HEK293 (cell line): ENCODE measurements at regions not wholly inside any gene's neighbourhood (a gene's known extent, or its start where the extent isn't known, plus 50 kb on each side); places are given as distances from the start of the nearest gene placed in this dataset.

Experiments used
- CTCF ChIA-PET: fragments of 350-600 bp; formaldehyde crosslinking; extraction: SDS; loops from one replicate; lab custom pipeline; 2021; ENCODE audit warnings: antibody characterized with exemption; lab: Yijun Ruan, JAX
- POLR2A ChIA-PET: fragments of 300-600 bp; formaldehyde crosslinking; extraction: SDS; loops from one replicate; lab custom pipeline; 2020; ENCODE audit warnings: antibody characterized with exemption, inconsistent platforms; lab: Yijun Ruan, JAX
- H3K27ac ChIP-seq: fragments of 200-500 bp; sonication (Bioruptor generic); 2 replicates; pipeline ENCODE4 v1.5.1; 2014; ENCODE audit warnings: low read depth, low read length, control low read depth, inconsistent platforms; ENCODE audit errors: extremely low read depth
- H3K36me3 ChIP-seq, 2 experiments: fragments of 200-500 bp in 1 of 2; sonication (Bioruptor generic) in 1 of 2; 1 replicate in 1 of 2; 2 replicates in 1 of 2; pipeline ENCODE4 v1.5.1; 2014 to 2017; ENCODE audit warnings: inconsistent platforms in 2 of 2, low read length in 2 of 2; ENCODE audit not compliant: control insufficient read depth in 2 of 2, insufficient read depth in 1 of 2
- H3K4me1 ChIP-seq: fragments of 200-500 bp; sonication (Bioruptor generic); 2 replicates; pipeline ENCODE4 v1.5.1; 2014; ENCODE audit warnings: mild to moderate bottlenecking, low read length, inconsistent platforms; ENCODE audit not compliant: control insufficient read depth, insufficient read depth
- H3K4me3 ChIP-seq: 2 replicates; pipeline ENCODE4 v1.5.1; 2011; ENCODE audit warnings: low read depth, mild to moderate bottlenecking, control low read depth, low read length, moderate library complexity
- H3K9me3 ChIP-seq: fragments of 200-500 bp; sonication (Bioruptor generic); 2 replicates; pipeline ENCODE4 v1.5.1; 2014; ENCODE audit warnings: low read depth, low read length, inconsistent platforms; ENCODE audit not compliant: control insufficient read depth, insufficient read depth
- BCL11A ChIP-seq: fragments of 450-650 bp; formaldehyde crosslinking; IDR thresholded peaks from 2 replicates; pipeline ENCODE4 v1.5.1; 2016; ENCODE audit warnings: low read depth, missing biosample characterization, missing genetic modification characterization
- GLIS2 ChIP-seq: fragments of 450-650 bp; formaldehyde crosslinking; IDR thresholded peaks from 2 replicates; pipeline ENCODE4 v1.5.1; 2016; ENCODE audit warnings: missing biosample characterization, missing genetic modification characterization
- KLF16 ChIP-seq: fragments of 450-650 bp; formaldehyde crosslinking; IDR thresholded peaks from 2 replicates; pipeline ENCODE4 v1.5.1; 2017; ENCODE audit warnings: missing biosample characterization, missing genetic modification characterization
- OSR2 ChIP-seq: fragments of 450-650 bp; formaldehyde crosslinking; IDR thresholded peaks from 2 replicates; pipeline ENCODE4 v1.5.1; 2016; ENCODE audit warnings: missing biosample characterization, missing genetic modification characterization
- TRIM28 ChIP-seq: IDR thresholded peaks from 2 replicates; pipeline ENCODE4 v1.6.1; 2011; ENCODE audit warnings: low read length, control low read depth, borderline replicate concordance
- ZFHX2 ChIP-seq: fragments of 450-650 bp; formaldehyde crosslinking; conservative IDR thresholded peaks from 2 replicates; pipeline ENCODE4 v1.5.1; 2016; ENCODE audit warnings: missing biosample characterization, missing genetic modification characterization
- ZFP41 ChIP-seq: fragments of 450-650 bp; formaldehyde crosslinking; IDR thresholded peaks from 2 replicates; pipeline ENCODE4 v1.5.1; 2016; ENCODE audit warnings: missing biosample characterization, missing genetic modification characterization, borderline replicate concordance
- ZNF211 ChIP-seq: fragments of 450-650 bp; formaldehyde crosslinking; IDR thresholded peaks from 2 replicates; pipeline ENCODE4 v1.5.1; 2016; ENCODE audit warnings: low read depth, missing biosample characterization, missing genetic modification characterization
- ZNF239 ChIP-seq: fragments of 450-650 bp; formaldehyde crosslinking; IDR thresholded peaks from 2 replicates; pipeline ENCODE4 v1.5.1; 2016; ENCODE audit warnings: missing biosample characterization, missing genetic modification characterization
- ZNF24 ChIP-seq: fragments of 450-650 bp; formaldehyde crosslinking; IDR thresholded peaks from 2 replicates; pipeline ENCODE4 v1.5.1; 2016; ENCODE audit warnings: missing biosample characterization, missing genetic modification characterization
- ZNF274 ChIP-seq, 2 experiments: fragments of 200-500 bp in 1 of 2; fragments of 450-650 bp in 1 of 2; sonication (Bioruptor generic) in 1 of 2; formaldehyde crosslinking in 1 of 2; IDR thresholded peaks; 2 replicates each; pipeline versions ENCODE4 v1.5.1 to v1.6.1; 2014 to 2016; ENCODE audit warnings: borderline replicate concordance in 1 of 2, inconsistent platforms in 1 of 2, low read length in 1 of 2, missing biosample characterization in 1 of 2, missing genetic modification characterization in 1 of 2
- ZNF433 ChIP-seq: fragments of 450-650 bp; formaldehyde crosslinking; IDR thresholded peaks from 2 replicates; pipeline ENCODE4 v1.5.1; 2016; ENCODE audit warnings: missing biosample characterization, missing genetic modification characterization, low read depth
- ZNF544 ChIP-seq: fragments of 450-650 bp; formaldehyde crosslinking; IDR thresholded peaks from 2 replicates; pipeline ENCODE4 v1.5.0; 2017; ENCODE audit warnings: missing biosample characterization, missing genetic modification characterization
- ZNF623 ChIP-seq: fragments of 450-650 bp; formaldehyde crosslinking; IDR thresholded peaks from 2 replicates; pipeline ENCODE4 v1.5.1; 2016; ENCODE audit warnings: missing biosample characterization, missing genetic modification characterization
- ZNF658 ChIP-seq: fragments of 450-650 bp; formaldehyde crosslinking; IDR thresholded peaks from 2 replicates; pipeline ENCODE4; 2016; ENCODE audit warnings: missing biosample characterization, missing genetic modification characterization
- ZNF677 ChIP-seq: fragments of 450-650 bp; IDR thresholded peaks from 2 replicates; pipeline ENCODE4 v1.5.0; 2018; ENCODE audit warnings: missing biosample characterization, mild to moderate bottlenecking, missing genetic modification characterization, moderate library complexity
- TF ChIP-seq, protein P1 (sequence below): fragments of 450-650 bp; formaldehyde crosslinking; IDR thresholded peaks from 2 replicates; pipeline ENCODE4 v1.5.1; 2016; ENCODE audit warnings: missing biosample characterization, missing genetic modification characterization
- TF ChIP-seq, protein P2 (sequence below): fragments of 450-650 bp; formaldehyde crosslinking; IDR thresholded peaks from 2 replicates; pipeline ENCODE4 v1.5.1; 2016; ENCODE audit warnings: missing biosample characterization, missing genetic modification characterization
- TF ChIP-seq, protein P3 (sequence below): fragments of 450-650 bp; formaldehyde crosslinking; IDR thresholded peaks from 2 replicates; pipeline ENCODE4 v1.5.1; 2016; ENCODE audit warnings: missing biosample characterization, missing genetic modification characterization

DNA sequence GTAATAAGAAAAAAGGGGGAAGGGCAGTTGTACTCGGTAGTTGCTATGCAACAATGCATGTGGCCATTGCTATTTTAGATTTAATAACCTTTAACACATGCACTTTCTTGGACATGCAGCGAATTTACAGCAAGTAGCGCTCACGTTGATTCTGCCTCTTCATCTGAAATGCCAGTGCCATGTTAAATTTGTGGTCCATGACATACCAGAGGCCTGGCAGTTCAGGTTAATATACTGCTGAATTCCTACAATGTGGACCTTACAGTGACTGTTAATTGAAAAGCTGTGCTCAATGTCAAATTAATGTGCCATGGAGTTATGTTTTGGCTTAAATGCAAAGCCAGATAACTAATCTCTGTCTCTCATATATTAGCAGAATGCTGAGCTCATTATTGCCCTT lies 699.7 kb downstream of the DOK5 start (continued):
- TF ChIP-seq, protein P1, sequence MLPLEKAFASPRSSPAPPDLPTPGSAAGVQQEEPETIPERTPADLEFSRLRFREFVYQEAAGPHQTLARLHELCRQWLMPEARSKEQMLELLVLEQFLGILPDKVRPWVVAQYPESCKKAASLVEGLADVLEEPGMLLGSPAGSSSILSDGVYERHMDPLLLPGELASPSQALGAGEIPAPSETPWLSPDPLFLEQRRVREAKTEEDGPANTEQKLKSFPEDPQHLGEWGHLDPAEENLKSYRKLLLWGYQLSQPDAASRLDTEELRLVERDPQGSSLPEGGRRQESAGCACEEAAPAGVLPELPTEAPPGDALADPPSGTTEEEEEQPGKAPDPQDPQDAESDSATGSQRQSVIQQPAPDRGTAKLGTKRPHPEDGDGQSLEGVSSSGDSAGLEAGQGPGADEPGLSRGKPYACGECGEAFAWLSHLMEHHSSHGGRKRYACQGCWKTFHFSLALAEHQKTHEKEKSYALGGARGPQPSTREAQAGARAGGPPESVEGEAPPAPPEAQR (tag by site-specific recombination), result no peak
- TF ChIP-seq ZNF239 (tag by site-specific recombination) (no peak), KLF16 (tag by site-specific recombination) (no peak), ZNF24 (tag by site-specific recombination) (no peak), ZNF623 (no peak), ZNF658 (tag by site-specific recombination) (no peak), GLIS2 (tag by site-specific recombination) (no peak), ZFP41 (tag by site-specific recombination) (no peak), ZNF544 (tag by site-specific recombination) (no peak), ZNF274 (IDR thresholded peaks at IDR 0.05; ENCODE audit: low read length) (no peak), ZNF274 (tag by site-specific recombination; IDR thresholded peaks at IDR 0.05; ENCODE audit: borderline replicate concordance) (no peak), TRIM28 (no peak)
- TF ChIP-seq, protein P2, sequence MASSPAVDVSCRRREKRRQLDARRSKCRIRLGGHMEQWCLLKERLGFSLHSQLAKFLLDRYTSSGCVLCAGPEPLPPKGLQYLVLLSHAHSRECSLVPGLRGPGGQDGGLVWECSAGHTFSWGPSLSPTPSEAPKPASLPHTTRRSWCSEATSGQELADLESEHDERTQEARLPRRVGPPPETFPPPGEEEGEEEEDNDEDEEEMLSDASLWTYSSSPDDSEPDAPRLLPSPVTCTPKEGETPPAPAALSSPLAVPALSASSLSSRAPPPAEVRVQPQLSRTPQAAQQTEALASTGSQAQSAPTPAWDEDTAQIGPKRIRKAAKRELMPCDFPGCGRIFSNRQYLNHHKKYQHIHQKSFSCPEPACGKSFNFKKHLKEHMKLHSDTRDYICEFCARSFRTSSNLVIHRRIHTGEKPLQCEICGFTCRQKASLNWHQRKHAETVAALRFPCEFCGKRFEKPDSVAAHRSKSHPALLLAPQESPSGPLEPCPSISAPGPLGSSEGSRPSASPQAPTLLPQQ (tag by site-specific recombination), result no peak

DNA sequence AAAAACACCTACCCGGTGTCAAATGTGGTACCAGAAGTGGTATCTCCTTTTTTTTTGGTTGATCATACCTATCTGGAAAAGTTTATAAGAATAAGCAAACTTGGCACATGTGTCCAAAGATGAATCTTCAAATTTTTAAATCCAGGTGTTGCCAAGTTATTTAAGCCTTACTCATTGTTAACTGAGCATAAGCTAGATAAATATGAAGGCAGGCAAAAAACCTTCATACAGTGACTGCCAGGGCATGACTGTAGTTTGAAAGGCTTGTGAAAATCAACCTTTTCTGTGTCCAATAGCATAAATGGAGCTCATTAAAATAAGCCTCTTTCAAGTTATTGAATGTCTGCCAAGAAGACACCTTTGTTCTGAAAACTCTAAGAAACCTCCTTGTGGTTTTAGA lies 699.2 kb downstream of the DOK5 start:
- Histone ChIP-seq H3K27ac (no peak overlapping the region), H3K4me3 (no peak overlapping the region), H3K36me3 (no peaks in the 10 kb centered on the region), H3K9me3 (no peaks in the 10 kb centered on the region), H3K4me1 (no peaks in the 10 kb centered on the region)
- POLR2A ChIA-PET, result no interaction called here
- CTCF ChIA-PET, result interaction anchor here (0.5 kb wide), 1 partner anchor 17 kb away, joined by 3 read pairs; no protein-coding TSS in a partner anchor
- TF ChIP-seq ZNF211 (tag by site-specific recombination), result no peak

GRCh38 chr20:55174172-55174571 lies 698.8 kb downstream of the DOK5 start:
- POLR2A ChIA-PET, result no interaction called here
- Histone ChIP-seq H3K4me1 (no peaks in the 10 kb centered on the region), H3K27ac (no peak overlapping the region)
- TF ChIP-seq BCL11A (tag by site-specific recombination), result no peak
- TF ChIP-seq, all 188 proteins: peak for 0
- Histone ChIP-seq H3K4me3 (no peak overlapping the region), H3K9me3 (no peaks in the 10 kb centered on the region), H3K36me3 (no peaks in the 10 kb centered on the region)
- CTCF ChIA-PET, result interaction anchor here (0.5 kb wide), 1 partner anchor 17 kb away, joined by 3 read pairs; no protein-coding TSS in a partner anchor

- Histone ChIP-seq H3K36me3 (no peaks in the 10 kb centered on the region), H3K4me3 (no peak overlapping the region), H3K4me1 (no peaks in the 10 kb centered on the region), H3K27ac (no peak overlapping the region), H3K9me3 (no peaks in the 10 kb centered on the region)
- POLR2A ChIA-PET, result no interaction called here
- CTCF ChIA-PET, result no interaction called here
- TF ChIP-seq ZFHX2 (tag by site-specific recombination) (no peak), OSR2 (tag by site-specific recombination) (no peak), ZNF677 (no peak), ZNF433 (no peak)
- TF ChIP-seq, protein P3, sequence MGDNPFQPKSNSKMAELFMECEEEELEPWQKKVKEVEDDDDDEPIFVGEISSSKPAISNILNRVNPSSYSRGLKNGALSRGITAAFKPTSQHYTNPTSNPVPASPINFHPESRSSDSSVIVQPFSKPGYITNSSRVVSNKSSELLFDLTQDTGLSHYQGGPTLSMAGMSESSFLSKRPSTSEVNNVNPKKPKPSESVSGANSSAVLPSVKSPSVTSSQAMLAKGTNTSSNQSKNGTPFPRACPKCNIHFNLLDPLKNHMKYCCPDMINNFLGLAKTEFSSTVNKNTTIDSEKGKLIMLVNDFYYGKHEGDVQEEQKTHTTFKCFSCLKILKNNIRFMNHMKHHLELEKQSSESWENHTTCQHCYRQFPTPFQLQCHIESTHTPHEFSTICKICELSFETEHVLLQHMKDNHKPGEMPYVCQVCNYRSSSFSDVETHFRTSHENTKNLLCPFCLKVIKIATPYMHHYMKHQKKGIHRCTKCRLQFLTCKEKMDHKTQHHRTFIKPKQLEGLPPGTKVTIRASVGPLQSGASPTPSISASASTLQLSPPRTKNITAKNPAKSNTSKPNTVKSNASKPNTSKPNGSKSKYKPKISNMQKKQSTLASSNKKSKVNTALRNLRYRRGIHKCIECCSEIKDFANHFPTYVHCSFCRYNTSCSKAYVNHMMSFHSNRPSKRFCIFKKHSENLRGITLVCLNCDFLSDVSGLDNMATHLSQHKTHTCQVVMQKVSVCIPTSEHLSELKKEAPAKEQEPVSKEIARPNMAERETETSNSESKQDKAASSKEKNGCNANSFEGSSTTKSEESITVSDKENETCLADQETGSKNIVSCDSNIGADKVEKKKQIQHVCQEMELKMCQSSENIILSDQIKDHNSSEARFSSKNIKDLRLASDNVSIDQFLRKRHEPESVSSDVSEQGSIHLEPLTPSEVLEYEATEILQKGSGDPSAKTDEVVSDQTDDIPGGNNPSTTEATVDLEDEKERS (tag by site-specific recombination), result no peak
Measured at GRCh38 chr20:55173601-55174000, 698.2 kb downstream of the DOK5 start.
